ENCODE measurements at regions not wholly inside any gene's neighbourhood (a gene's known extent, or its start where the extent isn't known, plus 50 kb on each side); places are given as distances from the start of the nearest gene placed in this dataset.

GRCh38 chr2:120577721-120578295, 157.9 kb upstream of the GLI2 start:
- DNase-seq: no peak

- DNase-seq: no peak
Observed at GRCh38 chr2:120578576-120579352, 156.9 kb upstream of the GLI2 start.

GRCh38 chr2:120579916-120580685, 155.6 kb upstream of the GLI2 start:
- DNase-seq: no peak

- DNase-seq: no peak
Observed at GRCh38 chr2:120580709-120581108, 155.0 kb upstream of the GLI2 start.

GRCh38 chr2:120583121-120583520, 152.5 kb upstream of the GLI2 start:
- no peak for DNase-seq

GRCh38 chr2:120583851-120584570, 151.7 kb upstream of the GLI2 start:
- no peak for DNase-seq

GRCh38 chr2:120586507-120587278, 149.0 kb upstream of the GLI2 start:
- DNase-seq: no peak

- DNase-seq: no peak
Observed at GRCh38 chr2:120587279-120587996, 148.2 kb upstream of the GLI2 start.

GRCh38 chr2:120587997-120588336, 147.7 kb upstream of the GLI2 start:
- DNase-seq: no peak

- DNase-seq: no peak
Observed at GRCh38 chr2:120589771-120590608, 145.7 kb upstream of the GLI2 start.

- no peak for DNase-seq
Observed at GRCh38 chr2:120590841-120591240, 144.8 kb upstream of the GLI2 start.

GRCh38 chr2:120591572-120591971, 144.1 kb upstream of the GLI2 start:
- DNase-seq: no peak

GRCh38 chr2:120592084-120592483, 143.6 kb upstream of the GLI2 start:
- no peak for DNase-seq

- DNase-seq: no peak
Observed at GRCh38 chr2:120593921-120594686, 141.6 kb upstream of the GLI2 start.

GRCh38 chr2:120594856-120595685, 140.6 kb upstream of the GLI2 start:
- DNase-seq: no peak

- DNase-seq: no peak
Observed at GRCh38 chr2:120595739-120596138, 139.9 kb upstream of the GLI2 start.

- no peak for DNase-seq
Observed at GRCh38 chr2:120596191-120596811, 139.4 kb upstream of the GLI2 start.

- no peak for DNase-seq
Observed at GRCh38 chr2:120596990-120597594, 138.6 kb upstream of the GLI2 start.
